Right atrium auricular region (tissue), 2 donors: ENCODE measurements at regions not wholly inside any gene's neighbourhood (a gene's known extent, or its start where the extent isn't known, plus 50 kb on each side); places are given as distances from the start of the nearest gene placed in this dataset.

ENCODE experiments used
- DNase-seq: peaks from one replicate; pipeline ENCODE4 v3.0.0-alpha.2; 2019; ENCODE audit warnings: low spot score
- H3K27ac ChIP-seq, 2 donors: fragments of 200-600 bp; sonication (generic); 1 replicate in 1 of 2; 2 replicates in 1 of 2; pipeline ENCODE4 v1.5.1; 2016 to 2019
- H3K27me3 ChIP-seq, 2 donors: fragments of 200-600 bp; sonication (generic); one replicate each; pipeline versions ENCODE4 v1.5.1 to v1.6.0; 2017 to 2019
- H3K36me3 ChIP-seq: fragments of 200-600 bp; sonication (generic); one replicate; pipeline ENCODE4 v1.5.1; 2016
- H3K4me1 ChIP-seq, 2 donors: fragments of 200-600 bp; sonication (generic); one replicate each; pipeline versions ENCODE4 v1.5.1 to v1.6.0; 2017 to 2019
- H3K4me3 ChIP-seq, 2 donors: fragments of 200-600 bp; sonication (generic); 1 replicate in 1 of 2; 2 replicates in 1 of 2; pipeline ENCODE4 v1.5.1; 2017 to 2019; ENCODE audit warnings: mild to moderate bottlenecking in 1 of 2, moderate library complexity in 1 of 2
- H3K9me3 ChIP-seq, 2 donors: fragments of 200-600 bp; sonication (generic); one replicate each; pipeline ENCODE4 v1.5.1; 2019
- CTCF ChIP-seq, 2 donors: fragments of 200-600 bp; sonication (generic); IDR thresholded peaks; one replicate each; pipeline ENCODE4 v1.5.1; 2019; ENCODE audit warnings: antibody characterized with exemption in 2 of 2

GRCh38 chr3:103047640-103048039, 612.8 kb downstream of the ZPLD1 start:
- H3K27me3 ChIP-seq = no peaks in the 10 kb centered on the region
- H3K4me1 ChIP-seq = no peaks in the 10 kb centered on the region
- H3K36me3 ChIP-seq = no peaks in the 10 kb centered on the region
- TF ChIP-seq CTCF (IDR thresholded peaks at IDR 0.05) = no peak
- no peak overlapping the region for H3K4me3 ChIP-seq
- H3K9me3 ChIP-seq = no peaks in the 10 kb centered on the region
- DNase-seq = no peak
- no peak overlapping the region for H3K27ac ChIP-seq

GRCh38 chr3:103048068-103048722, 613.4 kb downstream of the ZPLD1 start:
- Histone ChIP-seq H3K4me3 (no peak overlapping the region), H3K36me3 (no peaks in the 10 kb centered on the region), H3K4me1 (no peaks in the 10 kb centered on the region), H3K27ac (no peak overlapping the region), H3K27me3 (no peaks in the 10 kb centered on the region), H3K9me3 (no peaks in the 10 kb centered on the region)
- TF ChIP-seq CTCF (IDR thresholded peaks at IDR 0.05) = no peak
- no peak for DNase-seq

- no peaks in the 10 kb centered on the region for H3K36me3 ChIP-seq
- H3K9me3 ChIP-seq = no peaks in the 10 kb centered on the region
- TF ChIP-seq CTCF (IDR thresholded peaks at IDR 0.05) = no peak
- DNase-seq = peak; percentile 67
- no peaks in the 10 kb centered on the region for H3K27me3 ChIP-seq
- H3K4me1 ChIP-seq = no peaks in the 10 kb centered on the region
- H3K4me3 ChIP-seq = no peak overlapping the region
- H3K27ac ChIP-seq = no peak overlapping the region
Measured at GRCh38 chr3:103052236-103052830, 617.5 kb downstream of the ZPLD1 start.

- H3K36me3 ChIP-seq = no peaks in the 10 kb centered on the region
- H3K27me3 ChIP-seq = no peaks in the 10 kb centered on the region
- no peak for TF ChIP-seq CTCF (IDR thresholded peaks at IDR 0.05)
- no peaks in the 10 kb centered on the region for H3K9me3 ChIP-seq
- no peak overlapping the region for H3K27ac ChIP-seq
- no peak for DNase-seq
- H3K4me1 ChIP-seq = no peaks in the 10 kb centered on the region
- no peak overlapping the region for H3K4me3 ChIP-seq
Measured at GRCh38 chr3:103055021-103055520, 620.3 kb downstream of the ZPLD1 start.

GRCh38 chr3:103056542-103056941, 621.7 kb downstream of the ZPLD1 start:
- Histone ChIP-seq H3K27ac (no peak overlapping the region), H3K4me3 (no peak overlapping the region), H3K9me3 (no peaks in the 10 kb centered on the region), H3K27me3 (no peaks in the 10 kb centered on the region), H3K4me1 (no peaks in the 10 kb centered on the region), H3K36me3 (no peaks in the 10 kb centered on the region)
- TF ChIP-seq CTCF (IDR thresholded peaks at IDR 0.05) = no peak
- DNase-seq = no peak
